Fibroblast of peridontal ligament (primary cell): ENCODE measurements at regions not wholly inside any gene's neighbourhood (a gene's known extent, or its start where the extent isn't known, plus 50 kb on each side); places are given as distances from the start of the nearest gene placed in this dataset.
"Not testable (repeated sequence)": the region's sequence is repeated elsewhere in the genome, so short reads cannot be mapped to it uniquely, and the experiment has no call there.

Source experiments
- DNase-seq: peaks from one replicate; pipeline ENCODE4 v3.0.0-alpha.2; 2010; ENCODE audit errors: extremely low read depth

DNA sequence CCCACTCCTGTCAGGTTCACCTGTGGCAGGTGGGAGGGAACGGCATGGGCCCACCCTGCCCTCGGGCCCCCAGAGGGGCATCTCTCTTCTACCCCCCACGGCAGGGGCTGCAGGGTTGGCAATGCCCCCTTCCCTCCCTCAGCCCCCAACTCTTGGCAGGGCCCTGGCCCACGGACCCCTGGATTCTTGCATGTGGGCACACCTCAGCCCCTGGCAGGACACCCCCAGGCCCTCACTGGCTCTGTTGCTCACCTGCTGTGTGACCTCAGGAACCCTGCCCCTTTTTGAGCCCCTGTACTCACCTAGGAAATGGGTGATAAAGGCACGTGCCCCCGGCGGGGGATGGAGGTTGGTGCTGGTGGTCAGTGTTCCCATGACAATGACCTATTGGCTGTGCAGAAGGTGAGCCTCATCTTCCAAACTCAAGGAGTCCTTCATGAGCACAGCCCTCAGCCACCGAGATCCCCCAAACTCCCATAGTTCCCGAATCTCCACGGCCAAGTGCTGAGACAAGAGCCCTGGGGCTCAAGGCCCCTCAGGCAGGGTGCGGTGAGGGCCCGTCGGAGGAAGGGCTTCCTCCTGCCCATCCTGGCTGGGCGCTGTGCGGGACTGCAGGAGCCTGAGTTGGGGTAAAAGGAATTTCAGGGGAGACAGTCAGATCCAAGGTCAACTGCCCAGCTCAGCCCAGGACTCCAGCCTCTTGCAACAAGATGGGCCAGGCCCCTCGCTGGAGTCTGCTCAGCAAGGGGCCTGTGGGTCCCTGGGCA is 198.2 kb downstream of the IGLL1 start:
- no peak for DNase-seq

DNA sequence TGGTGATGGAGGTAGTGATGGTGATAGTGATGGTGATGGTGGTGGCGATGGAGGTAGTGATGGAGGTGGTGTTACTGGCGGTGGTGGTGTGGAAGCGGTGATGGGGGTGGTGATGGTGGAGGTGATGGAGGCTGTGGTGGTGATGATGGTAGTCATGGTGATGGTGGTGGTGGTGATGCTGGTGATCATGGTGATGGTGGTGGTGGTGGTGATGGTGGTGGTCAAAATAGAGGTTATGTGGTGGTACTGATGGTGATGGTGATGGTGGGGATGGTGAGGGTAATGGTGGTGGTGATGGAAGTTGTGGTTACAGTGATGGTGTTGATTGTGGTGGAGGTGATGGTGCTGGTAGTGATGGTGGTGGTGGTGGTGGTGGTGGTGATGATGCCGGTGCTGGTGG is 199.2 kb downstream of the IGLL1 start:
- no peak for DNase-seq

DNA sequence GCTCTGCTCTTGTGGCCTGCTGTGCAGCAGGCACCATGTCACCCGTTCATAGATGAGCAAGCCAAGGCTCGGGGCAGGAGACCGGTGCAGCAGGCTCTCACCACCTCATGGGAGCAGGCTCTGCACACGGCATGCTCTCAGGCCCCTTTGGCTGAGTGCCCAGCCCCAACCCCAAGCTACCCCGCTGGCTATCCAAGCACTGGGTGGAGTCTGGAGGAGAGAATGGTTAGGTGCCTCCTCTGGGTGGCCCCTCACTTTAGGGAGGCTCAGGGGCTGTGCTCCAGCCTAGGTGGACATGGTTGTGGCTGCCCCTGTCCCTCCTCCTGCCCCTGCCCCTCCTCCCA is 199.9 kb downstream of the IGLL1 start:
- no peak for DNase-seq

DNA sequence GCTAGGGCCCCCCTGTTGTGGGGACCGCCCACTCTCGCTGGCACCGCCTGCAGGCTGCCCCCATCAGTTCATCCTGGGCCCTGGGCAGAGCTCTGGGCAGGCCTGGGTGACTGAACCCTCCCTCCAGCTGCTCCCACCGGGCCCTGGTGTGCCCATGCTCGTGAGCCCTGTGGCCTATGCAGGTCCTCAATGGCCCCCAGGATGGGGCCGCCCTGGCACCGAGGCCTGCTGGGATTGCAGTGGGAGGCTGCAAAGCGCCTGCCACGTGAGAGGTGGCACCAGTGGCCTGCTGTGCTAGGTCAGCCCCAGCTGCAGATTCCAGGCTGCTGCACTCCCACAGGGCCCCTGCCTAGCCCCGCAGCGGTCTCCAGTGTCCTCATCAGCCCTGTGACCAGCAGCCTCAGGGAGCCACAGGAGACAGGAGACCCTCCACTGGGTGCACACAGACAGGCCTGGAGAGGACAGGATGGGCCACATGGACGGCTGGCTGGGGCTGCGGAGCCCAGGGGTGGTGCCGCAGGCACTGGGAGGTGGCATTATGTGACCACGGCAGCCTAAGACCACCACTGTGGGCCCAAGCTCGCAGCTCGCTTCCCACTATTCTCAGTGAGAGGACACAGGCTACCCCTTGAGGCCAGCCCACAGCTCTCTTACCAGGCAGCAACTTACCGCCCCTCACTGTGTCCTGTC is 199.4 kb downstream of the BCR start:
- DNase-seq, result not testable (repeated sequence)

DNA sequence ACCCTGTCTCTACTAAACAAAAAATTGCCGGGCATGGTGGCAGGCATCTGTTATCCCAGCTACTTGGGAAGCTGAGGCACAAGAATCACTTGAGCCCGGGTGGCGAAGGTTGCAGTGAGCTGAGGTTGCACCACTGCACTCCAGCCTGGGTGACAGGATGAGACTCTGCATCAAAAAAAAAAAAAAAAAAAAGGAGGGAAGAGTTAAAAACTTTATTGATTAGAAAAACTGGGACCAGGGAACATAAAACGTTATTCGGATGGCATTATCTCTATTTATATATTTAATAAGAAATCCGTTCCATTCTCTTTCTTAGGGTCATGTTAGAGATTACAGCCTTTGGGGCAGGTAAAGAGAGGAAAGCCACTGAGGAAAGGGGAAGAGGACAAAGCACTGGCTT is 197.5 kb downstream of the BCR start:
- DNase-seq, result no peak

DNA sequence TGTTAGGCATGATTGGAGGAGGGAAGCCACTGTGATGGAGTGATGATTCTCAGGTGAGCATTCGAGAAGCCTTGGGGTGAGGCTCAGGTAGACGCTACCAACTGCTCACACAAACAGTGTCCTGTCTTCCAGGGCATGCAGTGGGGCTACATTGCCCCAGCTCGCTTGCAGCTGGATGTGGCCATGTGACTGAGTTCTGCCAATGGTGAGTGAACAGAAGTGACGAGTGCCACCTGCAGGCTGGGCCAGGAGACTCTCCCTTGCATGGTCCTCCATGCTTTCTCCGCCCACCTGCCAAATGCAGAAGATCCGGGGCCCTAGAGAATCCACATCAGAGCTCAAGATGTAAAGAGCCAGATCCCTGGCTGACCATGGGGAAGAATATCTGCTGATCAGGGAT is 195.9 kb downstream of the BCR start:
- no peak for DNase-seq

DNA sequence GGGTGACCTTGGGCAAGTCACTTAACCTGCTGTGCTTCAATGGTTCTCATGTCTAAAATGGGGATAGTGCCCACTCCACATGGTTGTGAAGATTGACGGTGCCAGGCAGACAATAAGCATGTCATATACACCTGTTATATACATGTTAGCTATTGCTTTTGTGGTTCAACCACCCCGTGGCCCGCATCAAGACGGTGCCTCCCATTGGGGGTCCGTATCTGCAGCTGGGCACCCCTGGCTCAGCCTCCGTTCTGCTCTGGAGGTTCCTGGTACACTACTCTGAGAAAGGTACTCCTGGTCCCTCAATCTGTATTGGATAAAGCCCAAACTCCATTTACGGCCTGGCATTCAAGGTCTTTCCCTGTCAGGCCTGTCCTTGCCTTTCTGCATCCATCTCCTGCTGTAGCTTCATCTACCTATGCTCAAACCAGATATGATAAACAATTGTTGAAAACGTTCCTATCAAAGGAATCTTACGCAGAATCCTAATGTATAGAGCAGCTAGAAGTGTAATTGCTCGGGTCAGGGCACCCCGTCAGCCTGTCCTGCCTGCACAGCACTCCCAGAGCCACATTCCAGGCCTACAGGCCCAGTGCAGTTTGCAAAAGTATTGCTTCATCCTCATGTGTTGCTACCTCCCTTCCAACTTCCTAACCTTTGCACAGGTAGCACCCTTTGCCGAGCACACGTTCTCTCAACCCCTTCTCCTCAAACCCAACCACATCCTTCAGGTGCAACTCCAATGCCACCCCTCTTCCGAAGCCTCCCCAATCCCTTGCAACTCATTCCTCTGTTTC is 194.9 kb downstream of the BCR start:
- no peak for DNase-seq

DNA sequence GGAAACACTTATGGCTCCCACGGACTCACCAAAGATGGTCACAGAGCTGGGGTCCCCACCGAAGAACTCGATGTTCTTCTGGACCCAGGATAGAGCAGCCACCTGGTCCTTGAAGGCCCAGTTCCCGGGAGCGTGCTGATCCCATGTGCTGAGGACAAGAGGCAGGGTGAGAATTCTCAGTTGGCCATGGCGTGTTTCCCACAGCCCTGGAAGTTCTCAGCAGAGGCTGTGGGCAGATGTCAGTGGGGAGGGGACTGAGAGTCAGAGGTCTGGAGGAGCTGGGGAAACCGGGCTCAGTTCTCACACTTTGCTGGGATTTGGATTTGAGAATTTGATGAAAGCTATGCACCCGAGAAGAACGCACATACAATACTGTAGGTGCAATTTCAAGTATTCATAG is 193.3 kb downstream of the BCR start:
- DNase-seq, result no peak

DNA sequence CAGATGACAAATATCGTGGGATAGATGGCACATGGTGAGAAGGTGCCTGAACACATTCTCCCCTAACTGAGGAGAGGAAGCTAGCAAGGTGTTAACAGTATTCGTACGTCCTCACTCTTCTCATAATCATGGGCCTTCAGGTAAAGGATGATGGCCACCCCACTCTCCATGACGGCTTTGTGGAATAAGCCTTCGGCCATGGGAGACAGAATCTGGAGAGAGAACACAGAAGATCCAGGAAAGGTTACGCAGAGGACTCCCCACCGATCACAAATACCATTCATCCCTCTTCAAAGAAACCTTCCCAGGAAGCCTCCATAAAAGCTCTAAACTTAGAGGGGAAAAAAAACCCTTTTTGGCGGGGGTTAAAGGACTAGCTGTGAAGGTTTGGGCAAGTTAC is 189.9 kb downstream of the BCR start:
- DNase-seq, result no peak

DNA sequence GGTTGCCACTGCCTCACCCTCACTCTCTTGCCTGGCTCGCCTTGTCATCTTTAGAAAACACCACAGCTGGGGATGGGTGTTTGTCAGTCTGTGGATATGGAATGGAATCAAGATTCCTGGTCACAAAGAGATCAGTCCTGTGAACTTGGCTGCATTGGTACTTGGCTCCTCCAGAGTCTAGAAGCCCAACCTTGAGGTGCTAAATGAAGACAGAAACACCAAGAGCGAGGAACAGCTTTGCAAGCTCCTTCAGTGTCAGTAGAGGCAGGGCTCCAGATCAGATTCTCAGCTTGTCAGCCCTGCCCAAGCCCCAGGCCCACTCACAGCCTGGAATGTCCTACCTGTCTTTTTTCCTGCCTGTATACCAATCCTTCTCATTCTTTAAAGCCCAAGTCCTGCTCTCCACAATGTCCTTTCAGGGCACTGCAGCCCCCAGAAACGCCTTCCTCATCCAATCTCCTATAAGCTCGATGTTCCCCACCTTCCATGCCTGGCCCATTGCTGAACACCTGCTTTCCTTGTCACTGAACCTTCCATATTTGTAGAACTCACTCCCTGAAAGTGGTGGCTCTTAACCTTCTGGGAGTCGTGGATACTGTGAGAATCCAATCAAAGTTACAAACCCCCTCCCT is 188.9 kb downstream of the BCR start:
- no peak for DNase-seq
